HuH-7.5 (cell line): ENCODE measurements at regions not wholly inside any gene's neighbourhood (a gene's known extent, or its start where the extent isn't known, plus 50 kb on each side); places are given as distances from the start of the nearest gene placed in this dataset.

Experiments
- DNase-seq: peaks from one replicate; pipeline ENCODE4 v3.0.0; 2011; ENCODE audit warnings: low spot score

- no peak for DNase-seq
These were observed 235.7 kb upstream of the TSHZ2 start for GRCh38 chr20:52736507-52736906.

GRCh38 chr20:52731093-52731492, 241.1 kb upstream of the TSHZ2 start:
- no peak for DNase-seq

- no peak for DNase-seq
These were observed 244.3 kb upstream of the TSHZ2 start for GRCh38 chr20:52727740-52728456.

- DNase-seq, result peak; percentile 30
These were observed 247.6 kb upstream of the TSHZ2 start for GRCh38 chr20:52724541-52724940.

DNA sequence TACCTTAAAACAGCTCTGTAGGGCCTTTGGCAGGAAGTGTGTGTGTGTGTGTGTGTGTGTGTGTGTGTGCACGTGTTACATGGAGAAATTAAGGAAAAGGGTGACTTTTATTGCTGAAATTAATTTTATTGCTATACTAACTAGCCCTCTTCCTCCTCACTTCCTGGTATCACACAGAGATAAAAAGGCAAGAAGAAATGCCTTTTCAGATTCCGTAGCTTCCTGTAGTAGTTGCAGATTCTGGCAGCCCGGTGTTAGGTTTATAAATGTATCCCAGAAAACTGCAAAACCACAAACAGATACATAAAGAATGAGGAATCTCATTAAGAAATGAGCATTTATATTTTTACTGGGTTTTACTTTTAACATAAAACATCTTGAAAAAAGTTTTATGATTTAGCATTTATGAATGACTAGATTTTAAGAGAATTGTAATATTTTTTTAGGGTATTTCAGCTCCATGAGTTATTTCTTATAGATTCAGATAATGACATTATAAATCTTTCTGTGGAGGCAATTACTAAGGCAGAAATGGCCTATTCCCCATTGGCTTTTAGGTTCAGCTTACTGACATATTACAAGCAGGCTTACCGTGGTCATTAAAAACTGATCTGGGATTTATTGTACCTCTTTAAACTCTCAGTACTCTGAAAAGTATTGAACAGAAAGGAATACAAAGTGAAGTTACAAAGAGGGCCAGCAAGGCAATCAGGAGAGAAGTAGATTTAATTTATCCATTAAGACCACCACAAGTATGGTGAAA, 249.1 kb upstream of the TSHZ2 start:
- DNase-seq, result no peak

DNA sequence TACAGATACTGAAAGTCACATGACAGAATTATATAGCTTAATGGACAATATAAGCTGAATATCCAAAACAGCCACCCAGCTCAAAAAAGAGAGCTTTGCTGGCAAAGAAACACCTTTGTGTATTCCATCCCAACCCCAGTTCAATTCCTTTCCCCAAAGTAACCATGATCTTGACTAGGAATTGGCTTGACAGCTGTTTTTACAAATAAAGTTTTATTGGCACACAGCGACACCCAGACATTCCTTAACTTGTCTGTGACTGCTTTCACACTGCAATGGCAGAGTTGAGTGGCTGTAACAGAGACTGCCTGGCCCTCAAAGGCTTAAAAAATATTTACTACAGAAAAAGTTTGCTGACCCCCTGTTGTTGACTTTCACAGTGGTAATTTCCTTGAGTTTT, 264.0 kb upstream of the TSHZ2 start:
- no peak for DNase-seq

DNA sequence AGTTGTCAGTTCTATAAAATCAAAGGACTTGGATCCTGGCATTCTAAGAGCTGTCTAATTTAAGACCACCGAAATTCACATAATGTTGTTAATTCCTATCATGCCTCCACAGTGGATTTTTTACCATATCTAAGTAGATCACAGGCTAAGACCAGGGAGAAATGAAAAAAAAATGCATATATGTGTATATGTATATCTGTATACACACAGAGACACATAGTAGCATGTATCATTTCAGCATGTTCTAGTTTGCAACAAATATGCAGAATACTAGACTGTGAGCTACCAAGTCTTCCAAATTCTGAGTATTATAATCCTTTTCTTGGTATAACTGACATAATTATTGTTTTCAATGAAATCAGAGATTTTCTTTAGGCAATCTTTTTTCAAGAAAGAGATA, 267.6 kb upstream of the TSHZ2 start:
- no peak for DNase-seq

DNA sequence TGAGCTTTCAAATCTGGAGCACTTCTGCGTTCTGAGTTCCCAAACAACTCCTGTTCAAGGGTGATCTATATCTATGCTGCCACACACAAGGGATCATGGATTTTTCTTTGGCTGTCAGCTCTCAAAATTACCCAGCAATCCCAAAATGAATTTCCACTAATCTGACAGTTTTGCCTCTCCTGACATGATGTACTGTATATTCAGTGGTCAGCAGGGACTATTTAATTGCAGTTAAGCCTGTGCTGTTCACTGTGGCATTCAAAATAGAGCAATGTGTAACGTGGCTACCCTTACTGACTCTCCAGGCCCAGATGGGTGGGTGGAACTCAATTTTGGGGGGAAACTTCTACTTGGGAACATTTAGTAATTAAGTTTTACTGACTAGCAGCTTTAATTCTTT, 283.8 kb upstream of the TSHZ2 start:
- no peak for DNase-seq

GRCh38 chr20:52684905-52685304, 287.3 kb upstream of the TSHZ2 start:
- DNase-seq, result no peak

DNA sequence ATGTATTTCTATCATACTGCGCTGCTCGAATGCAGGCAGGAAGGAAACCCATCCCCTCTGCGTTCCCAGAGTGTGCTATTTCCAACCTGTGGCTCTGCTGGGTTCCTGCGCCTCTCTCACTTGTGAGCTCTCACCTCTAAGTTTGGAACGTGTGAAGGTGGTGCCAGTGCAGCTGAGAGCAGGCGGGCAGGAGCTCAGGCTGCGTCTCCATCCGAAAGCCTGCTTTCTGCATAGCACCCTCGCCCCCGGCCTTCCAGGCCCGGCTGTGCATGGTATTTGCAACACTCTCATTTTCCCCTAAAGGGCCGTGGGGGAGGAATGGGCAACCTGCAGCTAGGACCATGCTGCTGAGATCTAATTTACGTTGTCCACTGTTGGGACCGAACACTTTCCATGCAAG, 288.0 kb upstream of the TSHZ2 start:
- DNase-seq, result no peak

DNA sequence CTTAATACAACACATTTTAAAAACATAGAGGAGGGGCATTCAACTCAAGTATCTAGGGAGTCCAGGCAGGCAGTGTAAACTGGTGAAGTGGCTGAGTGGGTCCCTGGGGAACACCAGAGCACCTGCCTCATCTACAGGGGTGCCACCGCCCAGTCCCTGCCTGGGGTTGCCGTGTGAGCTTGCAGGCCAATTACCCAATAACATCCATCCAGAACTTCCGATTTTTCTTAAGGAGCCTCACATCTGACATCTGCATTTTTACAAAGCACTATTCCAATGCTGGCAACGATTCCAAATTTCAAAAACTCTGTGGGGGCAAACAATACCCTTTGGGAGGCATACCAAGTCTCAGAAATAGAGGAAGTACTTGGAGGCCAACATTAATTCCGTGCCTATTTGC, 288.4 kb upstream of the TSHZ2 start:
- no peak for DNase-seq

DNA sequence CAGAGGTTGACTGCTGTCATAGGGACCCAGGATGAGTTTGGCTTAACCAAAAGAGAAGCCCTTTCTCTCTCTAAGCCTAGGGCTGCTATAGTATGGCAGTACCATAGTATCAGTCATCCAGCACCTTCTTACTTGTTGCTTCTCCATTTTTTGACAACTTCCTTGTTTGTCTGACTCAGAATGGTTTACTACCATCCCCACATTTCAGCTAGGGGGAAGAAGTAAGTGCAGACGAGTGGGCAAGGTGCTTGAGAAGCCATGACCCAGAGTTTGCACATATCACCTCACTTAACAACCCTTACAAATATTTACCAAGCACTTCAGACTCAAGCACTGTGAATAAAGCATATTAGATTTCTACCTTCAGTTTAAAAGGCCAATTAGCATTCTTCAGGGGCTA, 289.9 kb upstream of the TSHZ2 start:
- DNase-seq, result no peak

GRCh38 chr20:52681288-52681687, 290.9 kb upstream of the TSHZ2 start:
- DNase-seq, result no peak

- no peak for DNase-seq
These were observed 294.9 kb upstream of the TSHZ2 start for GRCh38 chr20:52677216-52677615.

DNA sequence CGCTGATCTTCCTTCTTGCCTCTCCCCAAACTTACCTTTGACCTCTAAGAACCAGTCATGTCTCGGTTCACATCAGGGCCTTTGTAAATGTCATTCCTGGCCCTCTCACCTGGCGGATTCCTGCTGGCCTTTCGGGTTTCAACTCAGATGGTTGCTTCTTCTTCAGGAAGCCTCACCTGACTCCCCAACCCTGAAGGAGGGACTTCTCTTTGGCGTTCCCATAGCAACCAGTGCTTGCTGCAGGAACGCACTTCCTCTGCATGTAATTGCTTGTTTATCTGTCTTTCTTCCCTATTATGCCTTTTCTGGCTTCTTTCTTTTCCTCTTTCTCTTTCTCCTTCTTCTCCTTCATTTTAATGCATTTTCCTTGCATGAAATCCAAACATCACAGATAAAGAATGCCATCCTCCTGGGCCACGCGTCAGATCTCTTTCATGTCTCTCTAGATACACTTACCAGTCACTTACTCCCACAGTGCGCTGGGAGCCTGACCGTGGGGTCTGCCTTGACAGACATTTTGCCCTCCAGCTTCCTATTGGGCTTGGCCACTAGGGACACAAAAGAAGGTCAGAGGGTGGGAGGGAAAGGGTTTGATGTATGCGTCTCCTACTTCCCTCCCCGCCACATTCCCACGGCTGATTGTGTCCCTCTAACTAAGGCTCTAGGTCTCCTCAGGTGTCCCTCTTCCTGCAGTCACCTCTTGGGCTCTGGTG, 295.7 kb upstream of the TSHZ2 start:
- no peak for DNase-seq

GRCh38 chr20:52675375-52675774, 296.8 kb upstream of the TSHZ2 start:
- no peak for DNase-seq

GRCh38 chr20:52668626-52669025, 303.5 kb upstream of the TSHZ2 start:
- DNase-seq, result no peak

DNA sequence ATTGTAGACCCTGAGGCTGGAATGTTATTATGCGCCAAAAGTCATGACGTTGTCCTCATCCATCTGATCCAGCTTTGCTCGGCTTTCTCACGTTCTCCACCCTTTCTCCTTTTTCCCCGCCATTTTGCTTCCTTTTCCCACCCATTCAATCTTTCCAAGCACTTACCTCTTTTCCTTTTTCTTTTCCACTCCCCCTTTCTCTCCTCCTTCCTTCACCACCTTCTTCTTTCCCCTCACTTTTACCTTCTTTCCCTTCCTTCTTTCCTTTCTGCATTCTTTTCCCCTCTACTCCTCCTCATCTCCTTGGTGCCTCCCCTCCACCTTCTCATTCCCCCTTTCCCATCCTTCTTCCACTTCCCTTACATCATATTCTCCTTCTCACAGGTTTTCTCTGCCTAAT, 304.8 kb upstream of the TSHZ2 start:
- no peak for DNase-seq

DNA sequence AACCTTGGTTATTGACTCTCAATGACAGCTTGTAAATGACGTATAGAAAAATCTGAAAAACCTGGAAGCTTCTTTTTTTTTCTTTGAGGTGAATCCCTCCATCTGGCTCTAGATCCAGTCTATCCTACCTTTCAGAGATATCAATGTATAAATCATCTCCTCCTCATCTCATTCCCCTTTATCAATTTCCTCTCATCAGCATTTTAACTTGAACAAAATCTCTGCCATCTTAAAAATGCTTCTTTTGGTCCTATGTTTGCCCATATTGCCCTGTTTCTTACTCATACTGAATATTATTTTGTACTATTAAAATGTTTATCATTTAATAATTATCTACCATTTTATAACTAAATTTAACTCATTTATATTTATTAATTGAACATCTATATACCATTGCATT, 306.7 kb upstream of the TSHZ2 start:
- DNase-seq, result no peak

DNA sequence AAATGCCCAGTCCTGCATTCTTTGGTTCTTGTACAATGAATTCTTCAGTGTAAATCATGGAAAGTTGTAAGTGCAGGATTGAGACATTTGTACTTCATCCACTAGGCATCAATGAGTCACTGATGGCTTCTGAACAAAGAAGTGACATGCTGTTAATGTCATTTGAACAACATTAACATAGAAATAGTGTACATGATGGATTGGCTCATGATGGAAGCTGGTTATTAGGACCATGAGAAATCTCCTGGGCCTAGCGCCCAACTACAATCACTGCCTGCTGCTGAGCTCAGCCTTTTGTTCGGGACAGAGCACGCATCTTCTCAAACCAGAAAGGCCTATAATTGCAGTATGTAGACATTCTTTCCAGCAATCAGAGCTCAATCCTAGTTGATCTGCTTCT, 316.8 kb upstream of the TSHZ2 start:
- DNase-seq, result no peak

- no peak for DNase-seq
These were observed 317.6 kb upstream of the TSHZ2 start for GRCh38 chr20:52654567-52654966.

DNA sequence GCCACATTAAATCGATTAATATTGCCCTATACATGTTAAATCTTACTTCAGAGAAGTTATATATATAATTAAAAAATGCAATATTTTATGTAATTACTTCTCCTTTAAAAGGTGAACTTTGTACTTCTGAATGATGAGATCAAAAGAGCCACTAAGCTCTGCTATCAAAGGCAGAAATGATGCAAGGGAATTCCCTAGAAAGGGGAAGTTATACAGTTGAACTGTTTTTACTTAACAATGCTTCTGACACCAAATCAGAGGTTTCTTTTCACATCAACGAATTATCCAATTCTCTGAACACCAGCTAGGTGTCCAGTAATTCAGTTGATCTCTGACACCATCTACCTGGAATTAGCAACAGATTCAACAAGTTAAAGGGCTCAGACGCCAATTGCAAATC, 319.9 kb upstream of the TSHZ2 start:
- DNase-seq, result no peak

GRCh38 chr20:52649727-52650126, 322.4 kb upstream of the TSHZ2 start:
- no peak for DNase-seq
